IPS DF 19.7 (cell line): ENCODE measurements at regions not wholly inside any gene's neighbourhood (a gene's known extent, or its start where the extent isn't known, plus 50 kb on each side); places are given as distances from the start of the nearest gene placed in this dataset.
"Not testable (repeated sequence)": the region's sequence is repeated elsewhere in the genome, so short reads cannot be mapped to it uniquely, and the experiment has no call there.

Experiments used
- DNase-seq: peaks from one replicate; pipeline ENCODE4 v3.0.0-alpha.2; 2013; ENCODE audit warnings: low read depth, low spot score

DNA sequence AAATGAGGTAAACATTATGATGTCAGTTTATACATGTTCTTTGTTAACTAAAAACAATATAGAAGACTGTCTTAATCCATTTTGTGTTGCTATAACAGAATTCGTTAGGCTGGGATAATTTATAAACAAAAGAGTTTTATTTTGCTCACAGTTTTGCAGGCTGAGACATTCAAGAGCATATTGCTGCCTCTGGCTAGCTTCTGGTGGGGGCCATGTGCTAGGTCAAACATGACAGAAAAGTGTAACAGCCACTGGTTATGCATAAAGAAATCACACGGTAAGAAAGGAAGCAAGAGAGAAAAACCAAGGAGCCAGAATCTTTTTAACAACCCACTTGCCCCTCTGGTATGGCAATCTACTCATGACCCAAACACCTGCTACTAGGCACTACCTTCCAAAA lies 776.7 kb downstream of the PLOD2 start:
- no peak for DNase-seq

DNA sequence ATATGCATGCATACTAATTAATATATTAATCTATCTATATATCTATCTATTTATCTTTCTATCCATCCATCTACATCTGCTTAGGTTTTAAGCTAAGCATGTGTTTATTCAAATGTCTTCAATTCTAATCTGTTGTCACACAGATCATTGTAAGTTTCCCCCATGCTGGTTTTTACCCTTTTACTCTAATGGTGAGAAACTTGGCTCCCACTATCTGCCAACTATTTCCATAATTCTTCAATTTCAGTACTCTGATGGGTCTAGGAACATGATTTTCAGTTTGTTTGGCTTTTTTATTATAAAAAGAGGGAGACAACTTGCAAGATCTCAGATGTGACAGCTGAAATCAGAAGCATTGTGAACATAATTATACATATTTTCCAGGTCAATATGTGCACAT lies 773.8 kb downstream of the PLOD2 start:
- no peak for DNase-seq

- no peak for DNase-seq
These were observed 765.6 kb downstream of the PLOD2 start for GRCh38 chr3:145395421-145395820.

DNA sequence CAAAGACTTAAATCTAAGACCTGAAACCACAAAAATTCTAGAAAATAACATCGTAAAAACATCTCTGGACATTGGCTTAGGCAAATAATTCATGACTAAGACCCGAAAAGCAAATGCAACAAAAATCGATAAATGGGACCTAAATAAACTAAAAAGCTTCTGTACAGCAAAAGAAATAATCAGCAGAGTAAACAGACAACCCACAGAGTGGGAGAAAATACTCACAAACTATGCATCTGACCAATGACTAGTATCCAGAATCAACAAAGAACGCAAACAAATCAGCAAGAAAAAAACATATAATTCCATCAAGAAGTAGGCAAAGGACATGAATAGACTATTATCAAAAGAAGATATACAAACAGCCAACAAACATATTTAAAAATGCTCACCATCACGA lies 749.4 kb downstream of the PLOD2 start:
- no peak for DNase-seq

GRCh38 chr3:145417678-145418077 lies 743.3 kb downstream of the PLOD2 start:
- no peak for DNase-seq

DNA sequence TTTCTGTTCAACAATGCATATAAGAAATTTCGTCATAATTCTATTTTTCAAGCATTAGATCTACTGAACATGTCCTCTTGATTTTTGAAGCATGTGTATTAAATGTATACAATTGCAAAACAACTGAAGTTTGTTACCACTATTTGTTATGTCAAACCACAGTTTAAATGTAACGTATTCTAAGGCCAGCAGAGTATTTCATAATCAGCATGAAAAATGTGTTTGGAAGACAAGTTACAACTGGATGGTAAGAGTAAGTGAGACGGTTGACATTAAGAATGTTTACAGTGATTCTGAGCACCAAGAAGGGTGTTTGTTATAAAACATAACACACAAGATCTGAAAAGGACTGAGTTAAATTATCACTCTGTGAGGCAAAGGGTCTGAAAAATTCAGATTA lies 738.4 kb downstream of the PLOD2 start:
- no peak for DNase-seq

- no peak for DNase-seq
These were observed 733.6 kb downstream of the PLOD2 start for GRCh38 chr3:145427355-145427754.

DNA sequence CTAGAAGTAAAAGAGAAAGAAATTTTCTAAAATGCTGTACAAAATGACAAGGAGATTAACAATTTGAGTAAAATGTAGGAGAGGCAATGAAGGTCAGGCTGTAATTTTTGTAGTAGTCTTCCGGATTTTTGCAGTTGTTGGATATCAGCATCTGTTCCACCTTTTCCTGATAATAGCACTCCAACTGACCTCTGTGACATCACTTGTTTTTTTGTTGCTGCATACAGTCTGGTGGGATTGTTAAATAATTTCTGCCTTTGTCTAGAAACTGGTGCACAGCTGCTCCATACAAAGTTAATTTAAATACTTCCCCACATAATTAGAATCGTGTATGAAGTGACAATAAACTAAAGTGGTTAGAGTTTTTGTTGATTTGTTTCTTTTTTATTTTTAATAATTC lies 731.4 kb downstream of the PLOD2 start:
- no peak for DNase-seq

GRCh38 chr3:145448436-145448835 lies 712.5 kb downstream of the PLOD2 start:
- no peak for DNase-seq

- no peak for DNase-seq
These were observed 710.8 kb downstream of the PLOD2 start for GRCh38 chr3:145450018-145450682.

- DNase-seq: no peak
These were observed 703.0 kb downstream of the PLOD2 start for GRCh38 chr3:145457825-145458552.

- DNase-seq: not testable (repeated sequence)
These were observed 701.3 kb downstream of the PLOD2 start for GRCh38 chr3:145459681-145460080.

GRCh38 chr3:145471976-145472375 lies 689.0 kb downstream of the PLOD2 start:
- no peak for DNase-seq

GRCh38 chr3:145482735-145483134 lies 678.2 kb downstream of the PLOD2 start:
- not testable (repeated sequence) for DNase-seq

DNA sequence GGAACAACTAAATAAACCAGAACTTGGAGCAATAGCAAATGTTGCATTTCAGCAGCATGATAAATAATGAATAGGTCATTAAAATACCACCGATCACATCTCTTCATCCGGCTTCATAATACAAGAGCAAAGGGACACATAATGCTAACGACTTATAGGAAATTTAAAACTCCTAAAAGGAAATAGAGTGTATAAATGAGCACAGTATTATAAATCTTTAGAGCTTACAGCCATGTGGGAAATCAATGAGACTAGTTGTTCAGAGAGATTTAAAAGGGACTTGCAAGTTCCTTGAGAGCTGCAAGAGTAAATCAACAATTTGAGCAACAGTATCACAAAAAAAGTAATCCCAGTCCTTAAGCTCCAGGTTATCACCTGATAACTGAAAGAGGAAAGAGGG lies 677.0 kb downstream of the PLOD2 start:
- no peak for DNase-seq

DNA sequence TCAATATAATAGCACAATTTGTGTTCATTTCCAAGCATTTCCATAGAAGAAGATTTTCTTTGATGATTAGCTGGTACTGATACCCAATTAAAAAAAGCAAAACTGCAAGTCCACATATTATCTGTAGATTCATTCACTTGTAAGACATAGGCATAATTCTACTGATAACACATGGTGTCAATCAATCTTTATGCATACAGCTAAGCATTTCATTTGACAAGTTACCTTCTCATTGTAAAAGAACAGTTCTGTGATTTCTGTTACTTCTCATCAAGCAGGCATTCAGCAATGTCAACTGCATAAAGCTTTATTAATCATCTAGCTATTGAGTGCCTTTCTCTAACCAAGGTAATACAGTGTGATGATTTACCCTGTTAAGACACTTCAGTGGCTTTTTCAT lies 672.0 kb downstream of the PLOD2 start:
- no peak for DNase-seq

GRCh38 chr3:145490088-145491048 lies 670.6 kb downstream of the PLOD2 start:
- no peak for DNase-seq

- no peak for DNase-seq
These were observed 668.5 kb downstream of the PLOD2 start for GRCh38 chr3:145492456-145492855.

- DNase-seq: not testable (repeated sequence)
These were observed 643.6 kb downstream of the PLOD2 start for GRCh38 chr3:145517416-145517815.

DNA sequence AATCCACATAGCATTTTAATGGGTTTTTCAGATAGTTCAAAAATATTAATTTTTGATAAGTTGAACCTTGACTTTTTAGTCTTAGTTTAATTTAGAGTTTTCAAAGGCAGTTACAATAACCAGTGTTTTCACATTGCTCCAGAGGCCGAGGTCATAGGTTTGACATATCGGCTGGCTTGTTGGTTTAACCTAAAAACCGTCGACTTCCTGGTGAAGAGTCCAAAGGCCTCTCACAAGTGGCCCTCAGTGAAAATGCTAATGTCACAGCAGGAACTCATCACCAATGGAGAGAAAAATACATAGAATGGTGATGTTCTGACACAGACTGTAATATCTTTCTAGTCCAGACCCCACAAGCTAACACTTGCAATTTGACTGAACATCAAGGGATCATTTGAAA lies 642.3 kb downstream of the PLOD2 start:
- no peak for DNase-seq

DNA sequence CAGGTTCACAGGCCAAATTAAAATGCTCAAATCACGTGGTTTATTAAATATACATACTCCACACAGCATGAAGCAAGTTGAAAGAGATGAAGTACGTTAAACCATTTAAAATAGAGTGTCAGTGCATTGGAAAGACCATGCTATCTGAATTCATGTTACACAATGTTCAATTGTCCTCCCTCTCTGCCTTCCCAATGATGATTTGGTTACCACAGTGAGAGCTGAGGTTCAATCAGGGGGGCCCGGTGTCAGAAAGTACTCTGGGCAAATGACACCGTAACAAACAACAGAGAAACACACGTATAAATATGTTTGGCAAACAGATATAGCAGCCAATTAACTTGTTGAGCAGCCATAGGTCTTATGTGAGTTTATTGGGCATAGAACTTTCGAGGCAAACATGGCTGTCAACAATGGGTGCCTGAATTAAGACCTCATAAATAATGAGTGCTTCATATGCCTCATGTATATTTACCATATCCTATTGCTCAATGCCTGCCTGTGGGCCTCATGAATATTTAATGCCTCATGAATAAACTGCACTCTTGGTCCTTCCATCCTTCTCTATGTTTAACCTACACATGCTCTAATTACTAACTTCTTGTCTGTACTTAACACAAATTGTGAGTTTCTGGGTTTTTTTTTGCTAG lies 641.5 kb downstream of the PLOD2 start:
- no peak for DNase-seq

DNA sequence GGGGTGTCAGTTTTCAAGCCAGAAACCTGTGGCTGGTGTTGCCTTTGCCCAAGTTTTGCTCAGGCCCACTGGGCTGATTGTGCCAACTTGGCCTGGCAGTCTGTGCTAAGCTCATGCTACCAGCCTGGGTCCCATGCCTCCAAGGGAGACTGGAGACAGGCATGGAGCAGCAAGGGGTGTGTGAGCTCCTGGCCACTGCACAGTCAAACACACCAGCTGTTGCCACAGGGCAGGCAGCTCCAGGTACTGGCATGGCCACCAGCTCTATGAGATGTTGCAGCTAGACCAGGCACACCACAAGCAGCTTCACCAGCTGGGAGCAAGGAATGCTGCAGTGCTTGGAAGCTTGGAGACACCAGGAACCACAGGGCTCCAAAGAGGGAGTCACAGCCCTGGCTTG lies 638.8 kb downstream of the PLOD2 start:
- DNase-seq: no peak
